ENCODE measurements at regions not wholly inside any gene's neighbourhood (a gene's known extent, or its start where the extent isn't known, plus 50 kb on each side); places are given as distances from the start of the nearest gene placed in this dataset.
"Not testable (repeated sequence)": the region's sequence is repeated elsewhere in the genome, so short reads cannot be mapped to it uniquely, and the experiment has no call there.

DNA sequence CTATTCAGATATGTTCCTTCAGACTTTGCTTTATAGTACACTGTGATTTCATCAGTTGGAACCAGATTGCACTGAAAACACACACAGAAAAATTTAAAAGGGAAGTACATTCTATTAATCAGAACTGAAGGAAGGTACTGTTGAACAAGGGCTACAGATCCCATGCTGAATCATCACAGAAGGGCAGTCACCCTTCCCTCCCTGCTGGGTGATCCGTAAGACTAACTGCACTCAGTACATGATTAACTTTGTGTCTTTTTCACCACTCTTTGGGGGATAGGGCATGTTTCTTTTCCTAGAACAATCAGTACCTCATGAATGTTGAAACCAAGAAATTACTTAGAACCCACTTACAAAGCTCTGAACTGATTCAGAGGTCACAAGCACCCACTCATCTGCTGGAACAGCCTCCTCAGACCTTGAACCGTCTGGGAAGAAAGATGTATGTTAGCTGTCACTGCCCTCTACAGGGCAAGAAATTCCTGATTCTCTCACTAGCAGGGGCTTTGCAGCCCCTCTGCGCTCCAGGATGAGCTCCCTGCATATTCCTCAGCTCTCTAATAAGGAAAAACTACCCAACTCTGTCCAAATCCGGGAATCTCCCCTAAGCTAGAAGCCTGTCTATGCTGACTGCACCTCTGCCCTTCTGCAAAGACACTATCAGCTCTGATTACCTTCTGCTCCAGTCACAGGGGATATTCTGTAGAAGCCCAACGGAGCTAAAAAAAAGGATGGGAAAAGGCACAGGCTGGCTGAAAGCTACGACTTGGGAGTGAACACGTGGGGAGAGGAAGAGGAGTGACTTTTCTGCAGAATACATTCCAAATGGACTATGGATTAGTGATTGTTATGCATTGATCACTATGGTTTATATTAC, 51.0 kb downstream of the IARS1 start:
- DNase-seq = peak in 1 of 2 donors; percentile 7

DNA sequence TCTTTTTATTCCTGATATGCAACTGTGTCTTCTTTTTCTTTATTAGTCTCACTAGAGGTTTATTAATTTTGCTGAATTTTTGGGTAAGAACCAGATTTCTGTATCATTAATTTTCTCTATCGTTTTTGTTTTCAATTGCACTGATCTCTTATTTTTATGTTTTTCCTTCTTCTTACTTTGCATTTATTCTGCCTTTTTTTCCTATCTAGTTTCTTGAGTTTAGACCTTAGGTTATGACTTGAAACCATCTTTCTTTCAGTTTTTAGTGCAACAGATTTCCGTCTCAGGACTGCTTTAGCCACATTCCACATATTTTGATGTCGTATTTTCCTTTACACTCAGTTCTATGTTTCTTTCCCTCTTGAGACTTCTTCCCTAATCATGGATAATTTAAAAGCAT, 56.6 kb downstream of the IARS1 start:
- no peak for DNase-seq

DNA sequence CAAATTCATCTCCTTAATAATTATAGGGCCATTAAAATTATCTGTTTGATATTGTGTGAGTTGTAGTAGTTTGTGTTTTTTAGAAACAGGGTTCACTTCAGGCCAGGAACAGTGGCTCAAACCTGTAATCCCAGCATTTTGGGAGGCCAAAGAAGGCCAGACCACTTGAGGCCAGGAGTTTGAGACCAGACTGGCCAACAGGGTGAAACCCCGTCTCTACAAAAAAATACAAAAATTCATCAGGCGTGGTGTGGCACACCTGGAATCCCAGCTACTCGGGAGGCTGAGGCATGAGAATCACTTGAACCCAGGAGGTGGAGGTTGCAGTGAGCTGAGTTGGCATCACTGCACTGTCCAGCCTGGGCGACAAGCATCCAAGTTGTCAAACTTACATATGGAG, 57.0 kb downstream of the IARS1 start:
- no peak for DNase-seq

DNA sequence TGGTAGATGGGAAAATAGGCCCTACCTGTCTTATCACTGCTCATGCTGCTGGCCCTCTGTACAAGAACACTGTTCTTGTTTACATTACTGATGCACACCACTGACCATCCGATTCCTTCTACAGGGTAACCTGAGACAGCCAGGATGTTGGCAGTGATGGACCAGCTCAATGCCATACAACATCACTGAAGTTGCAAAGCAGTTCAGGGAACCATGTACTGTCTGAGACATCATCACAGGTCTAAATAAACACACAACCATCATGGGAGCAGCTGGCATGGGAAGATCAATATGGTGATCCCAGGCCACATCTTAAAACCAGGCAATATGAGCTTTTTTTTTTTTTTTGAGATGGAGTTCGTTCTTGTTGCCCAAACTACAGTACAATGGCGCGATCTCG, 59.0 kb downstream of the IARS1 start:
- no peak for DNase-seq

DNA sequence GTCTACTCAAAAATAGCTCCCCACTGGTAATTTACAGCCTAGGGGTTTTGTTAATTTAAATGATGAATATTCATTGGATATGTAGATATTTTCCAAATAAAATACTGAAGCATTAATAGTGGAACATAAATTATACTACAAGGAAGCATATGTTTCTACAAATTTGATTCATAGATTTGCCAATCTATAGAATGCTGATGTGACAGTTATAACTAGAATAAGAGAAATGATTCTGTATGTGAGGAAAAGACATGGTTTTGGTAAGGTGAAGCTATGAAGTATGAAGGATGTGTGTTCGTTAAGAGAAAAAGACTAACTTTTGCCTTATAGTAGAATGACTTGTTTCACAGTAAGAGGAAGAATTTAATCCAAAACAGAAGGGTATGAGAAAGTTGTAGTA, 61.3 kb downstream of the IARS1 start:
- no peak for DNase-seq

DNA sequence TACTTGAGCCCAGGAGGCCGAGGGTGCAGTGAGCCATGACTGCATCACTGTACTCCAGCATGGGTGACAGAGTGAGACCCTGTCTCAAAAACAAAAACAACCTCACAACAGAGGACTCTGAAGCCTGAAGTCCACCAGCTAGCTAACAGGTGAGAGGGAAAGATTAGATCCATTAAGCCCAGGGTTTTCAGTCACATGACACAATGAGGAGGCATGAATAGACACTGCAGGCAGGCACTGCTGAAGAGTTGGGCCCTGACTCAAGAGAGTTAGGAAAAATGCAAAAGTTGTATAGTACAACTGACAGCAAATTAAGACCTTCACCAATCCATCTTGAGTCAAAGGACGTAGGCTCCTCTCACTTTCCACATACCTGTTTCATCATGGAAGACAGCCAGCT, 64.9 kb downstream of the IARS1 start:
- no peak for DNase-seq

DNA sequence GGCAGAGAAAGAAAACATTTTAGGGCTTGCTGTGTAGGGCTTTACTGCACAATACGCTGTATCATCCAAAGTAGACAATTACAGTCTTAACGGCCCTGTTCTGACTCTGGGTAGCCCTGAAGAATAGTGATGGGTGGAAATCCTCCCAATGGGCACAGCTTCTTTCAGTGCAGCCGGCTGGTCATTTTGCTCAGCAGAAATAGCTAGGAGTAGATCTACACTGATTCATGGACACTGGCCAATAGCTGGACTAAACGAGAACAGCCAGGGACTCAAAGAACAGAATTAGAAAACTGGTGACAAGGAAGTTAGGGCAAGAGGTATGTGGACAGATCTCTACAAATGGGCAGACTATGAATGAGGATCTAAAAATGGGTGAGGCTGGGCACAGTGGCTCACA, 69.3 kb downstream of the IARS1 start:
- no peak for DNase-seq

DNA sequence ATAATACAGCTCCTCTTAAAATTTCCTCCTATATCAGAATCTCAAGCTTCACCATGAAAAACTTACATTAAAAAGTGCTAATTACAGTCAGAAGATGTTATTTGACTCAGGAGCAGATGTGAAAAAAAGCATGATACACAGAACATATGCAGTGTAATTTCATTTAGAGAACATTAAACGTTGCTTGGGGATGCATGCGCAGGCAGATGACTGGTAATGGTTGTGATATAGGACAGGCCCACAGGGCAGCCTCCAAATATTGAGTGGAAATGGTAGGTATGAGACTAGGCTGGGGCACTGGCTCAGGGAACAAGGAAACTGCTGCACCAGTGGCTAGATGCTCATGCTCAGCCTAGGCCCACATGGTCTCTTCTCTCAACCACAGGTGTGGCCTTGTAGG, 69.7 kb downstream of the IARS1 start:
- no peak for DNase-seq

DNA sequence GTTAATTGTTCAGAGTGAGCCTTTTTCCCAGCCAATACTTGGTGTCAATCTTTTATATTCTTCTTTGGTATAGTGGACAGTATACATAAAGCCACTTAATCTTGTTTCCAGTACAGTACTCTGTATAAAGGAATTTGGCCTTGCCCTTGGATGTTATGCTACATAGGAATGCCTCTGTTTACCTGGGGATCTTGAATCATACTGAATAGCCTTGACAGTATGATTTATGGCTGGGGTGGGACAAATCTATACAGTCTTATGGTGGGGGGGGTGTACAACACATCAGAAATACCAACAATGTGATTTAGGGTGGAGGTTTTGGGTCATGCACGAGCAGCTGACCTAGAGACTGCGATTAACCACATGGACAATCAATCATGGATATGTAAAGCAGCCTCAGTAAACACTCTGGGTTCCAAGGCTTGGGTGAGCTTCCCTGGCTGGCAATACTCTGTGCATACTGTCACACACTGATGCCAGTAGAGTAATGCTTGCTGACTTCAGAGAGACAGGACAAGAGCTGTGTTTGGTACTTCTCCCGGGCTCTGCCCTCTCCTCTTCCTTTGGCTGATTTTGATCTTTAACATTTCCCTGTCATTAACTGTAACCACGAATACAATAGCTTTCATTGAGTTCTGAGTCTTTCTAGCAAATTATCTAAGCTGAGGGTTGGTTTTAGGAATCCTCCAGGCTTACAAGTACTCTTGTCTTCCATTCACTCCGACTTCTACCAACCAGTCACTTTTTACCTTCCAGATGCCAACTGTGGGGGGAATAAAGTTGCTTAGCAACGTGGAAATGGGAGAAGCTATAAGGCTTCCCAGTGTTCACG, 84.6 kb downstream of the IARS1 start:
- no peak for DNase-seq

DNA sequence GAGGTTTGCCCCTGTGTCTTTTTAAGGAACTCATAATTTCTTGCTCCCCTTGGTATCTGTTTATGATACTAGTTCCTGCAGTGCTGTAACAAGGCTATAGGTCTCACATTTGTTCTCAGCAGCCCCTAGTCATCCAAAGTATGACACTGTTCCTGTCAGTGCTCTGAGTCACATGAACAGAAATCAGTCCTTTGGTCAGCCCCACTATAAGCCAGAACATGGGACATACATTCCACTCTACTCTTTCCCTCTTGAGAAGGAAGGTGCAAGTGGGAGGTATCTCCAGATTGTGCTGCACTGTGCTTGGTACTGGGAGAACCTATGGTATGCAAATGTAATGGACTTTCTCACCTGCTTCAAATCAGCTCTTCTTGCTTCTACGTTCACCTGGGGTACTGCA, 87.0 kb downstream of the IARS1 start:
- DNase-seq = no peak

DNA sequence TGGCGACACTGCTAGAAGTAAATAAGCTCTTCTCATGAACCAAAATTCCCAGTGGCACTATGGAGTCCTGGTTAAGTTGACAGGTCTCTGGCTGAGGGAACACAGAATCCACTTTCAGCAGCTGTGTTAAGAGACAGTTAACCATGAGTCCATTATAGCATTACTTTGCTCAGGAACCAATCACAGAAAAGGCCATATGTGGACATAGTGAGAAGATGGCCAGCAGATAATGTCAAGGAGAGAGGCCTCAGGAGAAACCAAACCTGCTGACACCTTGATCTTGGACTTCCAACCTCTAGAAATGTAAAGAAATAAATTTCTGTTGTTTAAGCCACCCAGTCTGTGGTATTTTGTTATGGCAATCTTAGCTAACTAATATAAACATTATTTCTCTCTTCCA, 88.7 kb upstream of the SPTLC1 start:
- not testable (repeated sequence) for DNase-seq

DNA sequence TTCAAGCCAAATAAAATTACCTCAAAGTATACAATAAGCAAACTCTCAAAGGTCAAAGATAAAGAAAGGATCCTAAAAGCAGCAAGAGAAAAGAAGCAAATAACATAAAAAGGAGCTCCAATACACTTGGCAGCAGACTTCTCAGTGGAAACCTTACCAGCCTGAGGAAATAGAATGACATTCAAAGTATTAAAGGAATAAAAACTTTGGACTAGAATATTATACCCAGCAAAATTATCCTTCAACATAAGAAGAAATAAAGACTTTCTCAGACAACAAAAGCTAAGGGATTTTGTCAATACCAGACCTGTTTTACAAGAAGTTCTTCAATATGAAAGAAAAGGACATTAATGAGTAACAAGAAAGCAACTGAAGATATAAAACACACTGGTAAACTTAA, 83.0 kb upstream of the SPTLC1 start:
- not testable (repeated sequence) for DNase-seq

DNA sequence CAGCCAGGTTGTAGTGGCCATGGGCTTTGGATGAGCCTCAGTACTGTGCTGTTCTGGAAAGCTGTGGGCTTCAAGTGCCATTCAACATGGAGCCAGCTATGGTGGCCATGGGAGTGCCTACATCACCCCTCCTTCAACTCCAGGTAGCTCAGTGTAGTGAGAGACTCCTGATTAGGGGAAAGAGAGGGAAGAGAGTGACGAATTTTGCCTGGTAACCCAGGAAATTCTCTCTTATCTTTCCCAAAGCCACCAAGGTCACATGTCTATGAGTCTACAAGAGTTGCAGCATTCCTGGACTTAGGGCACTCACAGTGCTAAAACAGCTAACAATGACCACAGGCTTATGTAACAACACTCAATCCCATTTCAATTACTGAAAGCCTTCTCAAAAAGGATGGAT, 81.7 kb upstream of the SPTLC1 start:
- DNase-seq = no peak

DNA sequence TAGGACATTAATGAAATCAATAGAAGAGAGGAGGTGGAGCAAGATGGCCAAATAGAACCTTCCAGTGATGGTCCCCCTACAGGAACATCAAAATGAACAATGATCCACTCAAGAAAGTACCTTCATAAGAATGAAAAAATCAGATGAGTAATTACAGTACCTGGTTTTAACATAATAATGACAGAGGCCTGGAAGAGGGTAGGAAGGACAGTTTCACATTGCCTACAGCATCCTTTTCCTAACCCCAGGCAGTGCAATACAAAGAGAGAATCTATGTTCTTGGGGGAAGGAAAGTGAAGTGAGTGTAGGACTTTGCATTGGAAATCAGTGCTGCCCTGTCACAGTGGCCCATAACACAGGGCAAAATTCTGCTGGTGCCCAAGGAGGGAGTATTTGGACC, 81.2 kb upstream of the SPTLC1 start:
- DNase-seq = no peak

DNA sequence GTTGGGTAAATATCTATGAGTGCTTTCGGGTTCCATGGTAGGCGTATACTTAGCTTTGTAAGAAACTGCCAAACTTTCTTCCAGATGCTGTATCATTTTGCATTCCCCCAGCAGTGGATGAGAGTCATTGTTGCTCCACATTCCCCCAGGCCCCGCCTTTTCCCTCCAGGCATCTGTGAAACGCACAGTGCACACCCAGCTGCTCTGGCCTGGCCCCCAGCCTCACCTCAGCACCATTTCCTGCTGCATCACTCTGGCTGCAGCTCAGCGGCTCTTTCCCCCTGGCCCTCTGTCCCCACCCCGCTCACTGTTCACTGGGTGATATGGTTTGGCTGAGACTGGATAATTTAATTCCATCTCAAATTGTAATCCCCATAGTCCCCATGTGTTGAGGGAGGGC, 76.6 kb upstream of the SPTLC1 start:
- no peak for DNase-seq

DNA sequence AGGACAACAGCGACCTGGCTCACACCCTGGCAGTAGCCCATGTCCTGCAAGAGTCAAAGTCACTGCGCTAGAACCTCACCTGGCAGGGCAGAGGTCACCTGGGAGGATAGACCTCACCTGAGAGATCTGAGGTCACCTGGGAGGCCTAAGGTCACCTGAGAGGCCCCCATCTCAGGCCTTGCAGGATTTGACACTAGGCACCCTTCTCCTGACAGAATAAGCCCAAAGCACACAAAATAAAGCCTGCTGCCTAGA, 75.2 kb upstream of the SPTLC1 start:
- no peak for DNase-seq

DNA sequence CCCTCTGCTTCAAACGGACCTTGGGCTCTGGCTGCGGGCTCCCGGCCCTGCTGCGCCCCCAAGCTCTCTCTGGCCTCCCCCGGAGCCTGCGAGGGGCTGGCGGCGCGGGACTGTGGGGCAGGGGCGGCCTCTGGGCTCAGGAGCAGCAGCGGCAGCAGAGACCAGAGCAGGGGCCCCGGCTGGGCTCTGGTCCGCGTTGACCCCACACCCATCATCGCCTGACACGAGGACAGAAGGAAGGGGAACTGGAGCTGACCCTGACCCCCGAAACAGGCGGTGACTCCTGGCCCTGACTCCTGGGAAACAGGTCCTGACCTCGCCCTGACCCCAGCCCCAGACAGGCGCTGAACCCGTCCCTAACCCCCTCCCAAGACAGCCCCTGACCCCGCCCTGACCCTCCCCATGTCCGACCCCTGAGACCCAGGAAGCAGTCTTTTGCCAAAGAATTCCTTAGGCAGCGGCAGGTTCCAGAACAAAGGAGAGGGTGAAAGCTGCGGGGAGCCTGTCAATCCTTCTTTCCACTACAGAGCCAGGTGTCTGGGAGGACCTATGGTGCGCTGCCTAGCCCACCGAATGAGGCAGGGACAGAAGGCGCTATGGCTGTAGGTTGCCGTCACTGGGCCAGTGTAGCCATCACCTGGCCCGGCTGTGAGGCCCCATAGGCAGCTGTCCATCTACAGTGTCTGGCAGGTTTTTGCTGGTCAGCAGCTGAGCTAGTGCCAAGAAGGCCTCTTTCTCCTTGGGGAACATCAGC, 74.7 kb upstream of the SPTLC1 start:
- DNase-seq = no peak

DNA sequence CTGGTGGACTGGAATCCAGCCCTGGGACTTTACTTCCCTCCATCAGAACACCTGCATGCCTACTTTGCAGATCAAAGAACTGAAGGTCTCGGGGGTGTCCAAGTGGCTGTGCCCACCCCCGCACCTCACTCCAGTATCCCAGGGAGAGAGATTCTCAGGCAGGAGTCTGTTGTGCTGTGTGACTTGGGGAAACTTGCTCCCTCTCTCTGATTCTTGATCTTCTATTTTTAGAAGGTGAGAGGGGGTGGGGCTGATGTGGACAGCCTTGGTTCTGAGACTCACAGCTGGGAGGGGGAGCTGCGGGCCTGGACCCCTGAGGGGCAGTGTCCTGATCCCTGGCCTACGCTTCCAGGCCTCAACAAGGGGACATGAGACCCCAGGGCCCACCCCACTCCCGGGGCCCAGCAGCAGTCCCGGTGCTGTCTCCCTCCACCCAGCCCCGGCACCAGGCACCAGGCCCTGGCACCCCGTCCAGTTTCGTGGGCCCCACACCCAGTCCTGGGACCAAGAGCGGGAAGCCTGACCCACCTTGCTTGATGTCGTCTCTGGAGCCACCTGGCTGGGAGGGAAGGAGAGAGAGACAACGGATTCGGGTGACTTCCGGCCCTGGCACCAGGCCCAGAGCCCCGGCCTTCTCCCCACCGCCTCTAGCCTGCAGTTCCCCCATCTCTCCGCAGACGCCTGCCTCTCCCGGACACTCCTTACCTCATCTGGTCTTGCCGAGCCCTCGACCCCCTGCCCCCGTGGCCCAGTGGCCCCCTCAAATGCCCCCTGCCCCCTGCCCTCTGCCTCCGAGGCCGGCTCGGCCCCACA, 74.0 kb upstream of the SPTLC1 start:
- no peak for DNase-seq

DNA sequence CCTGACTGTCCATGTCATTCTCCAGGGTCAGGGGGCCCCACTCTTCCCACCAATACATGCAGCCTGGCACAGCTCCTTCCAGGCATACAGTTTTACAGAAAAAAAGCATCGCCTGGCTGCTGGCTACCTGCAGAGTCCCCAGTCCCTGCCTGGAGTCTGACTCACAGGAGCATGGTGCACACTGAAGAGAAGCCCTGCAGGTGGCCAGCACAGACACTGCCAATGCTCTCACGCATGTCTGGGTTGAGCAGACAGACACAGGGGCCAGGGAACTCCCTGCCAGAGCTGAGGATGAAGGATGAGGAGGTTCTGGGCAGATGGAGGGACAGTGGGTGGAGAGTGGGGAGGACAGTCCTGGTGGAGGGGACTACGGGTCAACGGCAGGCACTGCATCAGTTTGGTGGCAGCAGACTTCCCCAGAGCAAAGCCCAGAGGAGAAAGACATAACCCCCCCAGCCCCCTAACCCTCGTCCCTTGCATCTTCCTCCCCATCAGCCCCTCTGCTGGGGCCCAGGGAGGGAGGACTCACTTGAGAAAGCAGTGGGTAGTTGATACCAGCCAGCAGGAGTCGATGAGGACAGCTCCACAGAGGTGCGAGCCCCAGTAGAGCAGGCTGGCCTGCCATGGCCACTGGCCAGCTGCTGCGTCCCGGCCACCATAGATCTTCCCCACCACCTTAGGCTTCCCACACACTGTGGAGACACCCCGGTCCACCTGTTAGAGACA, 72.9 kb upstream of the SPTLC1 start:
- DNase-seq = no peak

DNA sequence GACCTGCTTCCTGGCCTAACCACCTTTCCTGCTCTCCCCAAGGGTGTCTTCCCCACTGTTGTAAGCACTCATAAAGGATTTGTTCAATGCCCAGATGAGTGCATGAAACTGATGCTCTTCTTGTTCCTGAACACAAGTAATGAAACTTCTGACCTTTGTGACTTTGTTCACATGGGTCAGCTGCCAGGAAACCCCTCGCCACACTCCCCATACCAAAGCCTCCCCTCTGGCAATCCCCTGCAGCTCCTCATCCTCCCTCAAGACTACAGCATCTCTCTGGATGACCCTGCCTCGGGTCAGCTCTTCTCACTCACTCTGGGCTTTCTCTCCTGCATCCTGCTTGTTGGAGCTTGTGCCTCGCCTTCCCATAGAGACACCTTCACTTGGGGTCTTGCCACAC, 72.2 kb upstream of the SPTLC1 start:
- DNase-seq = no peak

DNA sequence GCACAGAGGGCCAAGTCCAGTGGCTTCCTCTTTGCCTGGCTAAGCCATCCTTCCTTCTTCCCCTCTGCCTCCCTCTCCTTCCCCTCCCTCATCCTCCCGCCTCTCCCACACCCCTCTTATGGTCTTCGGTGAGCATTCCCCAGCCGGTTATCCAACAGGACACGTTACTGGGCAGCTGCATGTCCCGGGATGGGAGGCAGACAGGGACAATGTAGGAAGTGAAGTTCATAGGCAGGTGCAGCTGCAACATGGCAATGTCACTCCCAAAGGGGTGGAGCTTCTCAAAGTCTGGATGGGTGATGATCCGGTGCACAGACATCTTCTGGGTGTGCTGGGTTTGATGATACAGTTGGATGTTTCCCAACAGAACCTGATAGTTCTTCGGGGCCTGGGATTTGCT, 71.4 kb upstream of the SPTLC1 start:
- DNase-seq = no peak
